ENCODE measurements at regions not wholly inside any gene's neighbourhood (a gene's known extent, or its start where the extent isn't known, plus 50 kb on each side); places are given as distances from the start of the nearest gene placed in this dataset.

DNA sequence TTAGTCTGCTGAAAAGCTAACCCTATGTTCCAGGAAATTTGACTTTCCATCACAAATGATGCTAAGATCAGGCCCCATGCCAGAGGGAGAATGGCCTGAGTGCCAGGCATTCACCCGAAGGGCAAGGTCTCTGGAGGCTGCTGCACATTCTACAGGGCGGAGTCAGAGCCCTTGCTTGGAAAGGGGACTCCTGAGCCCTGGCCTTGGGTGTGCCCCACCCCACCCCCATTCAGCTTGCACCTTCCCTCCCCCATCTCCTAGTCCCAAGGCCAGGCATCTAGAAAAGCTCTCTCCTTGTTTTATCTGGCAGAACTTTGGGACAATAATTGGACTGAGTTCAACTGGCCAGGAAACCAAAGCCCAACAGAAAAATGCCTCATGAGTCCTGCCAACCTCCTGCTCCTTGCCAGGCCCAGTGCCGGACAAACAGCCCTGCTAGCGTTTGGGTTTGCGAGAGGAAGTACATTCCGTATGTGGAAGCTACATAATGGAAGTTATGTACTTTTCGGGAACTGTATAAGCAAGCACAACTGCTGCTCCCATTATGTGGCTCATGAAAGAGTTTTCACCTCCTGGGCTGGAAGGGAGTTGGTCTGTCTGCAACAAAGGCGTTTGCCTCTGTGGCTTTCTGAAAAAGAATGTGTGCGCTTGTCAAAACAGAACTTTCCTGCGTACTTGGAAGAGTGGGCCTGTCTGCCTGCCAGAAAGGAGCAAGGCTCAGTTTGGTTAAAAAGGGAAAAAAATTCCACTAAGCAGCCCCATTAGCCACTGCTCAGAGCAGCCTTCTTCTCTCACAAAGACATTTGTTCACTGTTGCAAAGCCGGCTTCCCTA, 321.5 kb upstream of the CTNNB1 start:
- peak overlapping the region; percentile 40 for H3K27ac ChIP-seq
- H3K79me2 ChIP-seq: no peaks in the 10 kb centered on the region
- no peak overlapping the region for H3K4me2 ChIP-seq (ENCODE audit: low read length)
- H3K4me1 ChIP-seq: peaks cover 4% of the 10 kb centered on the region
- H3K27me3 ChIP-seq (ENCODE audit: control insufficient read depth, insufficient read depth, low read length): no peaks in the 10 kb centered on the region
- no peaks in the 10 kb centered on the region for H3K36me3 ChIP-seq (ENCODE audit: control insufficient read depth, insufficient read depth, low read length)
- no peak overlapping the region for H3K9ac ChIP-seq
- TF ChIP-seq, protein P1, sequence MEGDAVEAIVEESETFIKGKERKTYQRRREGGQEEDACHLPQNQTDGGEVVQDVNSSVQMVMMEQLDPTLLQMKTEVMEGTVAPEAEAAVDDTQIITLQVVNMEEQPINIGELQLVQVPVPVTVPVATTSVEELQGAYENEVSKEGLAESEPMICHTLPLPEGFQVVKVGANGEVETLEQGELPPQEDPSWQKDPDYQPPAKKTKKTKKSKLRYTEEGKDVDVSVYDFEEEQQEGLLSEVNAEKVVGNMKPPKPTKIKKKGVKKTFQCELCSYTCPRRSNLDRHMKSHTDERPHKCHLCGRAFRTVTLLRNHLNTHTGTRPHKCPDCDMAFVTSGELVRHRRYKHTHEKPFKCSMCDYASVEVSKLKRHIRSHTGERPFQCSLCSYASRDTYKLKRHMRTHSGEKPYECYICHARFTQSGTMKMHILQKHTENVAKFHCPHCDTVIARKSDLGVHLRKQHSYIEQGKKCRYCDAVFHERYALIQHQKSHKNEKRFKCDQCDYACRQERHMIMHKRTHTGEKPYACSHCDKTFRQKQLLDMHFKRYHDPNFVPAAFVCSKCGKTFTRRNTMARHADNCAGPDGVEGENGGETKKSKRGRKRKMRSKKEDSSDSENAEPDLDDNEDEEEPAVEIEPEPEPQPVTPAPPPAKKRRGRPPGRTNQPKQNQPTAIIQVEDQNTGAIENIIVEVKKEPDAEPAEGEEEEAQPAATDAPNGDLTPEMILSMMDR (IDR thresholded peaks at IDR 0.05): no peak
- H3K4me3 ChIP-seq (ENCODE audit: low read depth, low read length): no peak overlapping the region
- H3K9me3 ChIP-seq (ENCODE audit: control insufficient read depth, low read length): no peaks in the 10 kb centered on the region
- no peak overlapping the region for H2AFZ ChIP-seq

DNA sequence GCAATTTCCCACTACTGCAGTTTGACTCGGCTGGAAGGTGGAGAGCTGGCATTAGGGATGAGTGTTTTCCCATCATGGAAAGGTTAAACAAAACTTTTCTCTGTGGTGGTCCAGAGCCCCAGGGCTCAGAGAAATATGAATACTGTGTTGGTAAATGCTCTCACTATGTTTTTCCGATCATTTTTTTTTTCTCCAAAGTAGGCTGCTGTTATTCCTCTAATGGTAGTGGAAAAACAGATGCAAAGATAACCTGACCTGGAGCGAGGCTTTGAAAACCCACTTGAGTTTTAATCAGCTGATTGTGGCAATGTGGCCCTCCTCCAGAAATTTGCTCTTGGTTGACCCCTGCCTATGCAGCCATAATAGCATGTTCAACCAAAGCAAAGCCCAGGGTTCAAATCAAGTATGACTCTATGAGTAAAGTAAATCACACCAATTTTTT, 320.8 kb upstream of the CTNNB1 start:
- Histone ChIP-seq H3K4me3 (ENCODE audit: low read depth, low read length) (no peak overlapping the region), H3K4me1 (peaks cover 4% of the 10 kb centered on the region), H3K36me3 (ENCODE audit: control insufficient read depth, insufficient read depth, low read length) (no peaks in the 10 kb centered on the region), H3K79me2 (no peaks in the 10 kb centered on the region), H3K27me3 (ENCODE audit: control insufficient read depth, insufficient read depth, low read length) (no peaks in the 10 kb centered on the region), H2AFZ (no peak overlapping the region), H3K9ac (no peak overlapping the region), H3K27ac (peak overlapping the region; percentile 40), H3K9me3 (ENCODE audit: control insufficient read depth, low read length) (no peaks in the 10 kb centered on the region), H3K4me2 (ENCODE audit: low read length) (no peak overlapping the region)
- TF ChIP-seq, protein P1 (IDR thresholded peaks at IDR 0.05): no peak

DNA sequence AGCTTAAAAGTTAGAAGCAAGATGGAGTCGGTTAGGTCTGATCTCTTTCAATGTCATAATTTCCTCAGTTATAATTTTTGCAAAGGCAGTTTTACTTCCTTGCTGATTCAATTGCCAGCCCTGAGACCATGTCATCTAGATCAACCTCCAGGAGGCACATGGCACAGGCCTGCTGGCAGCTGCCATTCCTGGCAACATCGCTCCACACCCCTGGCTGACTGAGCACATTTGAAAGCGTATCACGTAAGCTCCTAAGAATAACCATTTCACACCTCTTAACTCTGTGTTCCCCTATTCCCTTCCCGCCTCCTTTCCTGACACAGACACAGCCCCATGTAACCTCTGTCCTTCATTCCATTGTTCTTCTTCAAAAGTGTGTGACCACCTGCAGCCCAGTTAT, 313.9 kb upstream of the CTNNB1 start:
- Histone ChIP-seq H3K4me3 (ENCODE audit: low read depth, low read length) (no peak overlapping the region), H3K4me1 (no peaks in the 10 kb centered on the region), H3K27ac (no peak overlapping the region), H3K79me2 (no peaks in the 10 kb centered on the region), H3K9ac (no peak overlapping the region), H3K36me3 (ENCODE audit: control insufficient read depth, insufficient read depth, low read length) (no peaks in the 10 kb centered on the region), H3K27me3 (ENCODE audit: control insufficient read depth, insufficient read depth, low read length) (no peaks in the 10 kb centered on the region), H3K4me2 (ENCODE audit: low read length) (no peak overlapping the region), H3K9me3 (ENCODE audit: control insufficient read depth, low read length) (no peaks in the 10 kb centered on the region), H2AFZ (no peak overlapping the region)
- TF ChIP-seq, protein P1 (IDR thresholded peaks at IDR 0.05): no peak

DNA sequence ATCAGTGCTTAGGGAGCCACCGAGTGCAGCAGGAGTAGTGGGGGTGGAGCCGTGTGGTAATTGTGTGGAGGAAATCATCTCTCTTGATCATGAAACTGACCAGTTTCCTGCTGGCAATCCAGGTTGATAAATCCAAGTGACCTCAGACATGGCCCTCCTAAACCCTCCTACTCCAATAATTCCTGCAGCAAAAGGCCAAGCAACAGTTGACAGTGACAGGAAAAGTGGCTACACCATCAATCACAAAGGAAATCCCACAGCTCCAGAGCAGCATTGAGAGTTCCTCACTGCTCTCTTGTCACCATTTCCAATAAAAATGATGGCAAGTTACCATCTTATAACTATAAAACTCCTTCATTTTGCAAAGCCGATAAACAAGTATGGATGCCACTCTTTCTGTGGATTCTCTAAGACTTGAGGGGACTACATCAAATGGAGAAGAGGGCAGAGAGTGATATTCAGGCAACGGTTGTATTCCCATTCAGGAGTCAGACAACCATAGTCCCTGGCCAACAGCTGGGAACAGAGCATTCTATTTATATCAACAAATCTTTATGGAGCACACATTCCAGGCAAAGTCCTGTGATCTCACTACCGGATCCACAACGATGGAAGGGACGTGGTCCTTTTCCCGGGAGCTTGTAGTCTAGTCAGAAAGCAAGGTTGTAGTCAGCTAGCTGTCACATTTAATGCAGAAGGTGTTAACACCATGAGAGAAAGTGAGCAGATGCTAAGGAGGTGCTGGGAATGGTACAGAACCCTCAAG, 312.5 kb upstream of the CTNNB1 start:
- TF ChIP-seq, protein P1 (IDR thresholded peaks at IDR 0.05): no peak
- Histone ChIP-seq H3K79me2 (no peaks in the 10 kb centered on the region), H3K27ac (no peak overlapping the region), H3K9ac (no peak overlapping the region), H2AFZ (no peak overlapping the region), H3K4me1 (no peaks in the 10 kb centered on the region), H3K9me3 (ENCODE audit: control insufficient read depth, low read length) (no peaks in the 10 kb centered on the region), H3K4me2 (ENCODE audit: low read length) (no peak overlapping the region), H3K4me3 (ENCODE audit: low read depth, low read length) (no peak overlapping the region), H3K27me3 (ENCODE audit: control insufficient read depth, insufficient read depth, low read length) (no peaks in the 10 kb centered on the region), H3K36me3 (ENCODE audit: control insufficient read depth, insufficient read depth, low read length) (no peaks in the 10 kb centered on the region)
